Smooth muscle cell (in vitro differentiated cells): ENCODE measurements at regions not wholly inside any gene's neighbourhood (a gene's known extent, or its start where the extent isn't known, plus 50 kb on each side); places are given as distances from the start of the nearest gene placed in this dataset.

Source experiments
- DNase-seq: peaks from one replicate; lab custom pipeline; 2025; ENCODE audit not compliant: unreplicated experiment; lab: John Stamatoyannopoulos, UW
- H2AFZ ChIP-seq: fragments of 200-600 bp; sonication (generic); 2 replicates; pipeline ENCODE4 v1.6.0; 2016; ENCODE audit warnings: antibody characterized with exemption, low read depth, mild to moderate bottlenecking
- H3F3A ChIP-seq: fragments of 200-600 bp; sonication (generic); 2 replicates; pipeline ENCODE4 v1.6.0; 2017; ENCODE audit warnings: antibody characterized with exemption, low read depth
- H3K27ac ChIP-seq: fragments of 200-600 bp; sonication (generic); 2 replicates; pipeline ENCODE4 v1.5.1; 2016; ENCODE audit warnings: low read depth, mild to moderate bottlenecking
- H3K27me3 ChIP-seq: fragments of 200-600 bp; sonication (generic); 2 replicates; pipeline ENCODE4 v1.6.1; 2016; ENCODE audit warnings: low read depth, mild to moderate bottlenecking
- H3K36me3 ChIP-seq: fragments of 200-600 bp; sonication (generic); 2 replicates; pipeline ENCODE4 v1.5.1; 2016; ENCODE audit warnings: low read depth
- H3K4me1 ChIP-seq: fragments of 200-600 bp; sonication (generic); 2 replicates; pipeline ENCODE4 v1.5.1; 2016; ENCODE audit warnings: low read depth
- H3K4me2 ChIP-seq: fragments of 200-600 bp; sonication (generic); 2 replicates; pipeline ENCODE4 v1.6.0; 2016; ENCODE audit warnings: mild to moderate bottlenecking
- H3K4me3 ChIP-seq: fragments of 200-600 bp; sonication (generic); 2 replicates; pipeline ENCODE4 v1.5.1; 2016; ENCODE audit warnings: mild to moderate bottlenecking
- H3K79me2 ChIP-seq: fragments of 200-600 bp; sonication (generic); 2 replicates; pipeline ENCODE4 v1.6.0; 2016; ENCODE audit warnings: low read depth, mild to moderate bottlenecking
- H3K9ac ChIP-seq: fragments of 200-600 bp; sonication (generic); 2 replicates; pipeline ENCODE4 v1.6.0; 2016; ENCODE audit warnings: low read depth
- H3K9me3 ChIP-seq: fragments of 200-600 bp; sonication (generic); replicated peaks from 2 replicates; pipeline ENCODE4 v1.5.1; 2016; ENCODE audit warnings: low read depth
- H4K20me1 ChIP-seq: fragments of 200-600 bp; sonication (generic); 2 replicates; pipeline ENCODE4 v1.6.0; 2016; ENCODE audit warnings: low read depth
- WGBS: methylation state at CpG from one replicate; pipeline ENCODE4 v1.1.7; 2016; ENCODE audit warnings: low lambda C conversion rate; 5-methylcytosine and 5-hydroxymethylcytosine counted together
- TF ChIP-seq, protein P1 (sequence below): fragments of 200-600 bp; sonication (generic); IDR thresholded peaks from 2 replicates; pipeline ENCODE4 v1.5.1; 2017; ENCODE audit warnings: borderline replicate concordance, mild to moderate bottlenecking, antibody characterized with exemption; ENCODE audit not compliant: insufficient read depth, poor library complexity, severe bottlenecking

DNA sequence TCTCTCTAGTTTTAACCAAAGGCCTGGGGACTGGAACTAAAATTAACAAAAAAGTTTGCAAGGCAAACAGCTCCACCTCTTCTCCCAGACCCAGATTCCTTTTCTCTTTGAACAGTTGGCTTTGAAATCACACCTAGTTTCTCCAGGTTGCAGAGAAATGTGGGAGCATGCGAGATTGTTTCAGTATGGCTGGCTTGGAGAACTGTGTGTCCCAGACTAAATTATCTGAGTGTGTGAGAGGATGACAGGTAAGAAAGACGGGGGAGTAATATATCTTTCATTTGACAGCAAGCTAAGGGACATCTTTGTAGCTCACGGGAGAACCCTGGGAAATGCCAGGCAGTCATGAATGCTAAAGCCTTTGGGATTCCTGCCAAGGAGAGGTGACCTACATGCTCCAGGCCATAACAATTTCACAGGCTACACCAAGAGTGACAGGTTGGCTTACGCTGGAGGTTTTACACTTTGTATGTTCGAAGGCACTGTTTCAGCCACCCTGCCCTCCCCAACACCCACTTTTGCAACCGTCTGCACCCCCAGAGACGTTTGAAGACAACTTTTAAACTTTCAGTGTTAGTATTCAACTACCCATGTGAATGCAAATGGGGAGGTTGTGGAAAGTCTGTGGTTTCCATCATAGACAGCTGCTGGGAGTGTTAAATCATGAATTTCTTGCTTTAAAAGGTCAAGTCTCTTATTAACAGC, 109.3 kb upstream of the SNX19 start:
- H3K4me1 ChIP-seq, result no peaks in the 10 kb centered on the region
- no peak overlapping the region for H3K9ac ChIP-seq
- H3F3A ChIP-seq, result peaks cover 3% of the 10 kb centered on the region
- H3K27ac ChIP-seq, result no peak overlapping the region
- peaks cover 14% of the 10 kb centered on the region for H3K27me3 ChIP-seq
- H3K79me2 ChIP-seq, result no peaks in the 10 kb centered on the region
- TF ChIP-seq, protein P1, sequence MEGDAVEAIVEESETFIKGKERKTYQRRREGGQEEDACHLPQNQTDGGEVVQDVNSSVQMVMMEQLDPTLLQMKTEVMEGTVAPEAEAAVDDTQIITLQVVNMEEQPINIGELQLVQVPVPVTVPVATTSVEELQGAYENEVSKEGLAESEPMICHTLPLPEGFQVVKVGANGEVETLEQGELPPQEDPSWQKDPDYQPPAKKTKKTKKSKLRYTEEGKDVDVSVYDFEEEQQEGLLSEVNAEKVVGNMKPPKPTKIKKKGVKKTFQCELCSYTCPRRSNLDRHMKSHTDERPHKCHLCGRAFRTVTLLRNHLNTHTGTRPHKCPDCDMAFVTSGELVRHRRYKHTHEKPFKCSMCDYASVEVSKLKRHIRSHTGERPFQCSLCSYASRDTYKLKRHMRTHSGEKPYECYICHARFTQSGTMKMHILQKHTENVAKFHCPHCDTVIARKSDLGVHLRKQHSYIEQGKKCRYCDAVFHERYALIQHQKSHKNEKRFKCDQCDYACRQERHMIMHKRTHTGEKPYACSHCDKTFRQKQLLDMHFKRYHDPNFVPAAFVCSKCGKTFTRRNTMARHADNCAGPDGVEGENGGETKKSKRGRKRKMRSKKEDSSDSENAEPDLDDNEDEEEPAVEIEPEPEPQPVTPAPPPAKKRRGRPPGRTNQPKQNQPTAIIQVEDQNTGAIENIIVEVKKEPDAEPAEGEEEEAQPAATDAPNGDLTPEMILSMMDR, result no peak
- no peaks in the 10 kb centered on the region for H4K20me1 ChIP-seq
- H3K4me2 ChIP-seq, result no peak overlapping the region
- no peaks in the 10 kb centered on the region for H3K36me3 ChIP-seq
- H2AFZ ChIP-seq, result peak overlapping the region; percentile 50
- H3K4me3 ChIP-seq, result no peak overlapping the region
- DNase-seq, result no peak
- no peaks in the 10 kb centered on the region for H3K9me3 ChIP-seq
- WGBS, result 71% methylated on average over 7 of the region's 7 CpGs

DNA sequence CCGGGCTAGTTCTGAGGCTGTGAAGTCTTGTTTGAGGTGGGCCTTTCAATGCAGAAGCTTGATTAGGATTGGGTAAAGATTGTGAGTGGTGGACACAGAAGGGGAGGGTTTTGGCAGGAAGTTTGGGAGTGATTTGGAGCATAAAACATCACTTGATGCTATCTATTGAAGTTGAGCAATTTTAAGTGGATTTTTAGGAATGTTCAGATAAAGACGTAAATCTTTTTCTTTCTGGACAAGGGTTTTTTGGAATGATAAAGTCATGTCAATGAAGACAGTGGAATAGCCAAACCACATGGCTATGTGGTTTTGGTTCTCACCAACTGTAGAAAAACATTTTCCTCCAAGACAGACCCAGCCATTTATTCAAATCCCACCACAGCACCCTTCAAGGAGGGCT, 111.2 kb upstream of the SNX19 start:
- H3K4me3 ChIP-seq, result no peak overlapping the region
- peaks cover 14% of the 10 kb centered on the region for H3K27me3 ChIP-seq
- WGBS, result 97% methylated on average over 2 of the region's 2 CpGs
- H2AFZ ChIP-seq, result no peak overlapping the region
- no peaks in the 10 kb centered on the region for H3K9me3 ChIP-seq
- no peak for DNase-seq
- peaks cover 4% of the 10 kb centered on the region for H3F3A ChIP-seq
- H3K27ac ChIP-seq, result no peak overlapping the region
- TF ChIP-seq, protein P1, result no peak
- no peaks in the 10 kb centered on the region for H3K79me2 ChIP-seq
- no peak overlapping the region for H3K9ac ChIP-seq
- no peaks in the 10 kb centered on the region for H4K20me1 ChIP-seq
- H3K4me2 ChIP-seq, result no peak overlapping the region
- no peaks in the 10 kb centered on the region for H3K36me3 ChIP-seq
- peaks cover 4% of the 10 kb centered on the region for H3K4me1 ChIP-seq

DNA sequence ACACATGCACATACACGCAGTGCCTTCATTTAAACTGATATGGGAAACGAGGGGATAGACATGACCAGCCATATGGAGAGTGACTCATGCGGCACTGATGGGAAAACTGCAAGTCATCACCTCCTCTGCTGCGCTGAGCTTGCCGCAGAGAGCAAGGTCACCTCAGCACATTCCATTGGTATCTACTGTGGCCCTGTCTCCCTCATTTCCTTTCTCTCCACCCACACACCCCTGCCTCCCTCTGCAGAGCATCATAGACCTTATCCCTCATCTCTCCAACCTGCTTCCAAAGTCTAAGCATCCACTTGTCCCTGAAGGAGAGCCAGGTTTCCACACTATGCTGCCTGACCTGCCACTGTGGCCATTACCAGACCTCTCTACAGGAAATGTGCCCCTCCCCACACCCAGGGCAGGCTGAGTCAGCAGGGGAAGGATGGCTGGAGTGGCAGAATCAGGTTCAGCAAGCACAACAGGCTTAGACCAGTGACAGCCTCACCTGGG, 116.9 kb upstream of the SNX19 start:
- no peaks in the 10 kb centered on the region for H3K79me2 ChIP-seq
- peak overlapping the region; percentile 57 for H3K9ac ChIP-seq
- no peak overlapping the region for H3K4me3 ChIP-seq
- no peaks in the 10 kb centered on the region for H3K27me3 ChIP-seq
- peaks cover 7% of the 10 kb centered on the region for H3K4me1 ChIP-seq
- DNase-seq, result no peak
- H3K4me2 ChIP-seq, result peak overlapping the region; percentile 35
- H4K20me1 ChIP-seq, result no peaks in the 10 kb centered on the region
- TF ChIP-seq, protein P1, result no peak
- peaks cover 13% of the 10 kb centered on the region for H3F3A ChIP-seq
- peak overlapping the region; percentile 81 for H3K27ac ChIP-seq
- H3K9me3 ChIP-seq, result no peaks in the 10 kb centered on the region
- H2AFZ ChIP-seq, result no peak overlapping the region
- H3K36me3 ChIP-seq, result no peaks in the 10 kb centered on the region
- WGBS, result 5% methylated on average over 5 of the region's 5 CpGs

DNA sequence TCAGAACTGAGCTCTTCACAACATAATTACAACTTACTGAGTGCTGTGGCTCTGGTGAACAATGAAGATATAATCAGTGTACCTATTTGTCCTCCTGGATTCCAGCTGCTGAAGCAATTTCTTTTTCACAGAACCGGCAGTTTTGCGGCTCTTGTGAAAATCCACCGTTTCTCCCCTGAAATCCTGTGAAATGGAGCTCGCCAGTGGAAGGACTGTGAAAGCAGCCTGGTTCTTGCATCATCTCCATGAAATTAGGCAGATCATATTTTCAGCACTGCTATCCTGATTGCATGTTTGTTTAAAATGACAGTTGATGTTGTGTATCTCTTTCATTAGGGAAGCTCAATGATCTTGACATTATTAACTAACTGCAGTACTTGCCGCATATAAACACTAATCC, 120.2 kb upstream of the SNX19 start:
- Histone ChIP-seq H3K27me3 (no peaks in the 10 kb centered on the region), H3K9ac (no peak overlapping the region), H3K36me3 (no peaks in the 10 kb centered on the region), H3K27ac (no peak overlapping the region), H3K4me1 (peaks cover 7% of the 10 kb centered on the region), H2AFZ (no peak overlapping the region), H3K4me3 (no peak overlapping the region), H3K79me2 (no peaks in the 10 kb centered on the region), H3K9me3 (no peaks in the 10 kb centered on the region), H3K4me2 (no peak overlapping the region), H3F3A (peaks cover 13% of the 10 kb centered on the region), H4K20me1 (no peaks in the 10 kb centered on the region)
- WGBS, result 45% methylated on average over 5 of the region's 5 CpGs
- TF ChIP-seq, protein P1, result no peak
- DNase-seq, result no peak
